ENCODE measurements at regions not wholly inside any gene's neighbourhood (a gene's known extent, or its start where the extent isn't known, plus 50 kb on each side); places are given as distances from the start of the nearest gene placed in this dataset.
"Not testable (repeated sequence)": the region's sequence is repeated elsewhere in the genome, so short reads cannot be mapped to it uniquely, and the experiment has no call there.

DNA sequence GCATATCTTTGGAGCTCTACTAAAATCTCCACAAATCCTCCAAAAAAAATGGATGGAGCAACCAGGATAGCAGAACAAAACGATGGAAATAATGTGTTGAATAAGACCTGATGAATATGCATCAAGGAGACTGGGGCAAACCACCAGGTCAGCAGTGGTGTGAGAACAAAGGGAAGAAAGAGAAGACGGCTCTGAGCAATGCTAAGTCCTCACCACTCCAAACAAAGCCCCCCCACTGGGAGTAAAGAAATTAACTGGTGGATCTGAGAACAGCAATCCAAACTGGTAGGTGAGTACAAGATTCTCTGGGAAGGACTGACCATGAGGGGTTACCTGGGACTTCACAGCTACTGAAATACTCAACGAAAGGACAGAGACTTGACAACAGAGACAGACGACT, 977.3 kb downstream of the TBL1XR1 start:
- Histone ChIP-seq H3K9me3 (ENCODE audit: control insufficient read depth in 1 of 2, low read length in 2 of 2) (no peaks in the 10 kb centered on the region), H3K27me3 (ENCODE audit: control insufficient read depth in 1 of 2, insufficient read depth in 2 of 2, low read length in 2 of 2) (no peaks in the 10 kb centered on the region), H3K4me3 (ENCODE audit: low read depth in 1 of 2, low read length in 2 of 2) (no peak overlapping the region), H3K27ac (ENCODE audit: low read depth, low read length) (no peak overlapping the region), H3K9ac (ENCODE audit: low read depth in 1 of 2, low read length in 2 of 2) (no peak overlapping the region), H3K4me1 (ENCODE audit: control insufficient read depth in 1 of 2, insufficient read depth in 2 of 2, low read length in 2 of 2) (no peaks in the 10 kb centered on the region), H3K36me3 (ENCODE audit: control insufficient read depth in 1 of 2, insufficient read depth in 2 of 2, low read length in 2 of 2) (no peaks in the 10 kb centered on the region)

DNA sequence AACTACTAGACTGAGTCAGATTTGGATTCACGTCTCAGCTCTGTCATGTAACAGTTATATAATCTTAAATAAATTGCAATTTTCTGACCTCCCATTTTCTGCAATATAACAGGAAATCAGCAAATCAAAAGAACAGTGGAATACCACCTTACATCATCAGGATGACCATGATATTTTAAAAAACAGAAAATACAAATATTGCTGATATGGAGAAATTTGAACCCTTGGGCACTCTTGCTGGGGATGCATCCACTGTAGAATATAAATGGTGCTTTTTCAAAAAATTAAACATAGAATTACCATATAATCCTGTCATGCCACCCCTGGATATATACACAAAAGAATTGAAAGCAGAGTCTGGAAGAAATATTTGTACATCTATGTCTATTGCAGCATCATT, 982.5 kb downstream of the TBL1XR1 start:
- Histone ChIP-seq H3K36me3 (ENCODE audit: control insufficient read depth in 1 of 2, insufficient read depth in 2 of 2, low read length in 2 of 2) (no peaks in the 10 kb centered on the region), H3K27ac (ENCODE audit: low read depth, low read length) (no peak overlapping the region), H3K9me3 (ENCODE audit: control insufficient read depth in 1 of 2, low read length in 2 of 2) (no peaks in the 10 kb centered on the region), H3K4me1 (ENCODE audit: control insufficient read depth in 1 of 2, insufficient read depth in 2 of 2, low read length in 2 of 2) (no peaks in the 10 kb centered on the region), H3K9ac (ENCODE audit: low read depth in 1 of 2, low read length in 2 of 2) (no peak overlapping the region), H3K4me3 (ENCODE audit: low read depth in 1 of 2, low read length in 2 of 2) (no peak overlapping the region), H3K27me3 (ENCODE audit: control insufficient read depth in 1 of 2, insufficient read depth in 2 of 2, low read length in 2 of 2) (no peaks in the 10 kb centered on the region)

DNA sequence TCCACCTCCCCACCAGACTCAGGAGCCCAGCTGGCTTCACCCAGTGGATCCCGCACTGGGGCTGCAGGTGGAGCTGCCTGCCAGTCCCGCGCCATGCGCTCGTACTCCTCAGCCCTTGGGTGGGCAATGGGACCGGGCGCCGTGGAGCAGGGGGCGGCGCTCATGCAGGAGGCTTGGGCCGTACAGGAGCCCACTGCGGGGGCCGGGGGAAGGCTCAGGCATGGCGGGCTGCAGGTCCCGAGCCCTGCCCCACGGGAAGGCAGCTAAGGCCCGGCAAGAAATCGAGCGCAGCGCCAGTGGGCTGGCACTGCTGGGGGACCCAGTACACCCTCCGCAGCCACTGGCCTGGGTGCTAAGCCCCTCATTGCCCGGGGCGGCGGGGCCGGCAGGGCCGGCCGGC, 984.0 kb downstream of the TBL1XR1 start:
- not testable (repeated sequence) for H3K36me3 ChIP-seq (ENCODE audit: control insufficient read depth in 1 of 2, insufficient read depth in 2 of 2, low read length in 2 of 2); H3K27me3 ChIP-seq (ENCODE audit: control insufficient read depth in 1 of 2, insufficient read depth in 2 of 2, low read length in 2 of 2); H3K9ac ChIP-seq (ENCODE audit: low read depth in 1 of 2, low read length in 2 of 2); H3K9me3 ChIP-seq (ENCODE audit: control insufficient read depth in 1 of 2, low read length in 2 of 2); H3K4me1 ChIP-seq (ENCODE audit: control insufficient read depth in 1 of 2, insufficient read depth in 2 of 2, low read length in 2 of 2); H3K27ac ChIP-seq (ENCODE audit: low read depth, low read length); H3K4me3 ChIP-seq (ENCODE audit: low read depth in 1 of 2, low read length in 2 of 2)

DNA sequence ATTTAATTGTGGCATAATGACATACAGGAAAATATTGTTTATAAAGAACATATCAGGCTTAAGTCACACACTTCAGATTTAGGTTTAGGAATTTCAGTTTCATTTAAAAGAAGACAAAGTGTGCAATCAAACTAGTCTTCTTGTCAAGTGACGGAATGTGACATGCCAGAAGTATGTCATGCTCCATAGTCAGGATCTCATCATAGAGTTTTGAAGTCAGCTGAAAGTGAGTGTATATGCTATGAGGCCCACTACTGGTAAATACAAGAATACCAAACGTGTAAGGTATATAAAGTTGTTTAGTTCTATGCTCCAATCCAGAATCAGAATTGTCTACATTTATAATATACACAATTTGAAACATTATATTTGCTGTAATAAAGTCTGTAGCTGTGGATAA, 988.4 kb downstream of the TBL1XR1 start:
- Histone ChIP-seq H3K9ac (ENCODE audit: low read depth in 1 of 2, low read length in 2 of 2) (no peak overlapping the region), H3K27ac (ENCODE audit: low read depth, low read length) (no peak overlapping the region)

DNA sequence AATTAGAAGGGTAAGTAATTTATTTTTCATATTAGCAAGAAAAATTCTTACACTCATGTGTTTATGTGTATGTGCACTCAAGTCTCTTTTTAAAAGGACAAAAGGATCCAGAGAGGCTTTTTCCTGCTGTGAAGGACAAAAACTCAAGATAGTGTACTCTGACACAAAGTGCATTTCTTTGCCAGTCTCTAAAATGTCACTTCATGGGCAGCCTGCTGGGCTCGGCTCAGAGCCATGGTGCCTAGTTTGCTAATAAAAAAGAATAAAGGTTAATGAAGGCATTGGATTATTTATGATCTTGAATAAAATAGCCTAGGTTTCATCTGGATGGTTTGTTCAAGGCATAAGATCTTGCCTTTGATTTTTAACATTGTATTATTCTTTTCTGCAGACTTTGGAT, 989.0 kb downstream of the TBL1XR1 start:
- Histone ChIP-seq H3K9me3 (ENCODE audit: control insufficient read depth in 1 of 2, low read length in 2 of 2) (no peaks in the 10 kb centered on the region), H3K27me3 (ENCODE audit: control insufficient read depth in 1 of 2, insufficient read depth in 2 of 2, low read length in 2 of 2) (no peaks in the 10 kb centered on the region), H3K27ac (ENCODE audit: low read depth, low read length) (no peak overlapping the region), H3K9ac (ENCODE audit: low read depth in 1 of 2, low read length in 2 of 2) (no peak overlapping the region), H3K36me3 (ENCODE audit: control insufficient read depth in 1 of 2, insufficient read depth in 2 of 2, low read length in 2 of 2) (no peaks in the 10 kb centered on the region), H3K4me1 (ENCODE audit: control insufficient read depth in 1 of 2, insufficient read depth in 2 of 2, low read length in 2 of 2) (no peaks in the 10 kb centered on the region), H3K4me3 (ENCODE audit: low read depth in 1 of 2, low read length in 2 of 2) (no peak overlapping the region)

More for the DNA sequence above, 988.4 kb downstream of the TBL1XR1 start:
- Histone ChIP-seq H3K36me3 (ENCODE audit: control insufficient read depth in 1 of 2, insufficient read depth in 2 of 2, low read length in 2 of 2) (no peaks in the 10 kb centered on the region), H3K4me1 (ENCODE audit: control insufficient read depth in 1 of 2, insufficient read depth in 2 of 2, low read length in 2 of 2) (no peaks in the 10 kb centered on the region), H3K4me3 (ENCODE audit: low read depth in 1 of 2, low read length in 2 of 2) (no peak overlapping the region), H3K27me3 (ENCODE audit: control insufficient read depth in 1 of 2, insufficient read depth in 2 of 2, low read length in 2 of 2) (no peaks in the 10 kb centered on the region), H3K9me3 (ENCODE audit: control insufficient read depth in 1 of 2, low read length in 2 of 2) (no peaks in the 10 kb centered on the region)

DNA sequence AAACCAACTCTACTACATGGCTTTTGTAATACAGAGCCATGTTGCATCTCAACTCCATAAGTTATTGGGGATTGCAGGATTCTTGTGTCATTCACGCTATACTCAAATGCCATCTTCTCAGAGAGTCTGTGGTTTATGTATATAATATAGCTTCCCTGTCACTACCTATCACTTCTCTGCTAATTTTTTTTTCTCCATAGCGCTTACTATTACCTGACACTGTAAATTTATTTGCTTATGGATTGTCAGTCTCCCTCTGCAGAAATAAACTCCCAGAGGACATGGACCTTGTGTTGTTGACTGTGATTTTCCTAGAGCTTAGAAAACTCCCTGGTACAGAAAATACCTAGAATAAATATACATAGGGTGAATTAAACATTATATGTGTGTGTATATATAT, 990.5 kb downstream of the TBL1XR1 start:
- no peak overlapping the region for H3K4me3 ChIP-seq (ENCODE audit: low read depth in 1 of 2, low read length in 2 of 2)

DNA sequence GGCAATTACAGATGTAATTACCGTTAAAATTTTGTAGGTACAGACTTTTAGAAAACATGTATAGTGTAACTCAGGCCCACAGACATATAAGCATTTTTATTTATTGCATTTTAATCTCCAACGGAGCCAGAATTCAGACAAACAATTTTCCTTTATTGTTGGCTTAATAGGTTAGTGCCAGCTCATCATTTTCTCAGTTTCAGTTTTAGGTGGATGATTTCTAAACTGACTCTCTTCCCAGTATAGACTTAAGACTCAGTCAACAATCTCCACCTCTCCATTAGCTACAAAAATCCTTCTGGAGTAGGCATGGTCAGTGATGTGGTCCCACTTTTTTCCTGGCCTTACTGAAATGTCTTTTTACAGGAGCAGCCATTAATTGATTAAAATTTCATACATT, 994.6 kb downstream of the TBL1XR1 start:
- H3K27ac ChIP-seq (ENCODE audit: low read depth, low read length), result no peak overlapping the region
- no peak overlapping the region for H3K9ac ChIP-seq (ENCODE audit: low read depth in 1 of 2, low read length in 2 of 2)
- H3K9me3 ChIP-seq (ENCODE audit: control insufficient read depth in 1 of 2, low read length in 2 of 2), result peaks cover 0 to 1% of the 10 kb centered on the region in 2 donors
- H3K27me3 ChIP-seq (ENCODE audit: control insufficient read depth in 1 of 2, insufficient read depth in 2 of 2, low read length in 2 of 2), result no peaks in the 10 kb centered on the region
- no peaks in the 10 kb centered on the region for H3K36me3 ChIP-seq (ENCODE audit: control insufficient read depth in 1 of 2, insufficient read depth in 2 of 2, low read length in 2 of 2)
- no peaks in the 10 kb centered on the region for H3K4me1 ChIP-seq (ENCODE audit: control insufficient read depth in 1 of 2, insufficient read depth in 2 of 2, low read length in 2 of 2)
- no peak overlapping the region for H3K4me3 ChIP-seq (ENCODE audit: low read depth in 1 of 2, low read length in 2 of 2)

More for the DNA sequence above, 990.5 kb downstream of the TBL1XR1 start:
- Histone ChIP-seq H3K4me1 (ENCODE audit: control insufficient read depth in 1 of 2, insufficient read depth in 2 of 2, low read length in 2 of 2) (no peaks in the 10 kb centered on the region), H3K27ac (ENCODE audit: low read depth, low read length) (no peak overlapping the region), H3K9ac (ENCODE audit: low read depth in 1 of 2, low read length in 2 of 2) (no peak overlapping the region), H3K36me3 (ENCODE audit: control insufficient read depth in 1 of 2, insufficient read depth in 2 of 2, low read length in 2 of 2) (no peaks in the 10 kb centered on the region), H3K27me3 (ENCODE audit: control insufficient read depth in 1 of 2, insufficient read depth in 2 of 2, low read length in 2 of 2) (no peaks in the 10 kb centered on the region), H3K9me3 (ENCODE audit: control insufficient read depth in 1 of 2, low read length in 2 of 2) (no peaks in the 10 kb centered on the region)

DNA sequence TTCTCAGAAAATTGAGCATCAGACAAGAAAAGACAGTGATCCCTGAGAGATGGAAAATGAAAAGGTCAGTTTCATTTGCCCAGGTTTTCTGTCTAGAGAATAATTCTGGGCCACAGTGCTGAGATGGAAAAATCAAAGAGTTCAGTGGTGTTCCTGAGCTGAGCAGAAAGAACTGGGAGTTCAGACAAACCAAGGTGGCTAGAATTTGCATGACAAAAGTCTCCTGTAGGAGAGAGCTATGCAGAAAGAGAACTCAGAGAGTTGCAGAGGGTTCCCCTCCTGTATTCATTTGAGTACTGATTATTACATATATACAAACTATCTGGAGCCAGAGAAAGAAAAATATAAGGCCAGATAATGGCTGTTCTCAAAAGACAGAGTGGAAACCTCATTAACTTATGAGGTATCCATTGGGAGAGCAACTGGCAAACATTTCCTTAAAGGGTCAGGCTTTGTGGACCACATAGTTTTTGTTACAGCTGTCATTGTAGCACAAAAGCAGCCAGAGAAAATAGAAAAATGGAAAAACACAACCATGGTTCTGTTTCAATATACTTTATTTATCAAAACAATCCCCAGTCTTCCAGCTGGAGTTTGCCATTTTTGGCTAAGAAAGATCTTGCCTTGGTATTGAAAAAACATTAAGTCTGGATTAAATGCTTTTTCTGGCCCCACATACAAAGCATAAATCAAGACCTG, 1004.1 kb downstream of the TBL1XR1 start:
- Histone ChIP-seq H3K27ac (ENCODE audit: low read depth, low read length) (no peak overlapping the region), H3K9me3 (ENCODE audit: control insufficient read depth in 1 of 2, low read length in 2 of 2) (peaks cover 0 to 2% of the 10 kb centered on the region in 2 donors), H3K27me3 (ENCODE audit: control insufficient read depth in 1 of 2, insufficient read depth in 2 of 2, low read length in 2 of 2) (no peaks in the 10 kb centered on the region), H3K9ac (ENCODE audit: low read depth in 1 of 2, low read length in 2 of 2) (no peak overlapping the region), H3K36me3 (ENCODE audit: control insufficient read depth in 1 of 2, insufficient read depth in 2 of 2, low read length in 2 of 2) (no peaks in the 10 kb centered on the region), H3K4me3 (ENCODE audit: low read depth in 1 of 2, low read length in 2 of 2) (no peak overlapping the region), H3K4me1 (ENCODE audit: control insufficient read depth in 1 of 2, insufficient read depth in 2 of 2, low read length in 2 of 2) (no peaks in the 10 kb centered on the region)

DNA sequence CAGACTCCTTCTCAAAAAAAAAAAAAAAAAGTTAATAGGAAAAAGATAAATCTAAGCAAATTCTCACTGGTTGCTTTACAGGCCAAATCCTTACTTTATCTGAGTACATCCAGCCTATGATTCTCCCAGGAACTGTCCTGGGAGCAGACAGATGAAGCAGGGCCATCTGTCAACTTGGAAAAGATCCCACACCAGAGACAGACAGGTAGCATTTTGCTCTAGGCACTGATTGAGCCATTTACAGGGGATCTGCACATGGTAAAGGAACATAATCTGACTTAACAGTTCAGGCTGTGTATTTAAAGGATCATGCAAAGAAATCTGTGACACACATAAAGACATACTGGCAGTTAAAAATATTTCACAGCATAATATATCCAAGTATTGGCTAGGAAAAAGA, 1006.5 kb downstream of the TBL1XR1 start:
- Histone ChIP-seq H3K36me3 (ENCODE audit: control insufficient read depth in 1 of 2, insufficient read depth in 2 of 2, low read length in 2 of 2) (no peaks in the 10 kb centered on the region), H3K9me3 (ENCODE audit: control insufficient read depth in 1 of 2, low read length in 2 of 2) (no peaks in the 10 kb centered on the region), H3K9ac (ENCODE audit: low read depth in 1 of 2, low read length in 2 of 2) (no peak overlapping the region), H3K4me1 (ENCODE audit: control insufficient read depth in 1 of 2, insufficient read depth in 2 of 2, low read length in 2 of 2) (no peaks in the 10 kb centered on the region), H3K4me3 (ENCODE audit: low read depth in 1 of 2, low read length in 2 of 2) (no peak overlapping the region), H3K27ac (ENCODE audit: low read depth, low read length) (no peak overlapping the region), H3K27me3 (ENCODE audit: control insufficient read depth in 1 of 2, insufficient read depth in 2 of 2, low read length in 2 of 2) (no peaks in the 10 kb centered on the region)

DNA sequence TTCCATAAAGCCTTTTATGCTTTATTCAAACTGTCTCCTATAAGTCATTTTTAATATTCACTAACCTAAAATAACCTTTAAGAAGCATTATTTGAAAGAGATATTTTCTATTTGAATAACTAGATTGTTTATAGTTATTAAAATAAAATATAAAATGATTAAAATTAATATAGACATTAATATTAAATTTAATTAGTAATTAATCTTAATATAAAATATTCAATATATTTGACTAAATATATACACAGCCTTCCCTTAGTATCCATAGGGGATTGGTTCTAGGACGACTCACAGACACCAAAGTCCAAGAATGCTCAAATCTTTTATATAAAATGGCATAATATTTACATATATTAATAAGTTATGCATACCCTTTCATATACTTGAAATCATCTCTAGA, 1014.1 kb downstream of the TBL1XR1 start:
- H3K36me3 ChIP-seq (ENCODE audit: control insufficient read depth in 1 of 2, insufficient read depth in 2 of 2, low read length in 2 of 2), result no peaks in the 10 kb centered on the region
- no peaks in the 10 kb centered on the region for H3K4me1 ChIP-seq (ENCODE audit: control insufficient read depth in 1 of 2, insufficient read depth in 2 of 2, low read length in 2 of 2)
- H3K27ac ChIP-seq (ENCODE audit: low read depth, low read length), result no peak overlapping the region
- H3K9me3 ChIP-seq (ENCODE audit: control insufficient read depth in 1 of 2, low read length in 2 of 2), result no peaks in the 10 kb centered on the region
- H3K27me3 ChIP-seq (ENCODE audit: control insufficient read depth in 1 of 2, insufficient read depth in 2 of 2, low read length in 2 of 2), result no peaks in the 10 kb centered on the region
- no peak overlapping the region for H3K9ac ChIP-seq (ENCODE audit: low read depth in 1 of 2, low read length in 2 of 2)
- no peak overlapping the region for H3K4me3 ChIP-seq (ENCODE audit: low read depth in 1 of 2, low read length in 2 of 2)

DNA sequence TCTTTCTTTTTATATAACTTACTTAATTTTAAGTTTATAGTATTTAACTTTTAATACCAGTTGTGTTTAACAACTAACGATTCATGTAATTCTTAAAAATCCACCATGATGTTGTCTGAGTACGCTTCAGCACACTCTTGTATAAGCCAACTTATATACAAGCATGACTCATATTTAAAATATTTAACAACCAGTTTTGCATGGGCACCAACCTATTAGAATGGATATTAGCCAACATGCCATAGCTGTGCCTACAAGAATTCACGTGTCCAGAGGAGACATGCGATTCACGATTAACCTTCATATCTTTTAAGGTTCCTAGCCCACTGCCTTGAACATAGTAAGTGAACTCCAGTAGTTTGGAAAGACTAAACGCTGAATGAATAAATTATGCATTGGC, 1023.2 kb downstream of the TBL1XR1 start:
- Histone ChIP-seq H3K9ac (ENCODE audit: low read depth in 1 of 2, low read length in 2 of 2) (no peak overlapping the region), H3K36me3 (ENCODE audit: control insufficient read depth in 1 of 2, insufficient read depth in 2 of 2, low read length in 2 of 2) (no peaks in the 10 kb centered on the region), H3K9me3 (ENCODE audit: control insufficient read depth in 1 of 2, low read length in 2 of 2) (no peaks in the 10 kb centered on the region), H3K4me1 (ENCODE audit: control insufficient read depth in 1 of 2, insufficient read depth in 2 of 2, low read length in 2 of 2) (no peaks in the 10 kb centered on the region), H3K27me3 (ENCODE audit: control insufficient read depth in 1 of 2, insufficient read depth in 2 of 2, low read length in 2 of 2) (no peaks in the 10 kb centered on the region), H3K4me3 (ENCODE audit: low read depth in 1 of 2, low read length in 2 of 2) (no peak overlapping the region), H3K27ac (ENCODE audit: low read depth, low read length) (no peak overlapping the region)

All from duodenal mucosa (tissue), 2 donors.